Cardiac muscle cell (in vitro differentiated cells and primary cell): ENCODE measurements at regions not wholly inside any gene's neighbourhood (a gene's known extent, or its start where the extent isn't known, plus 50 kb on each side); places are given as distances from the start of the nearest gene placed in this dataset.
A peak's percentile ranks its signal among the peaks of the same experiment; 100 is the strongest.

Experiments used
- DNase-seq, 2 donors: peaks; one replicate each; pipeline versions ENCODE4 v3.0.0 to v3.0.0-alpha.2; 2010 to 2017; ENCODE audit warnings: low read depth in 1 of 2, low spot score in 1 of 2
- H3K27ac ChIP-seq: fragments of 200-600 bp; sonication (generic); 2 replicates; pipeline ENCODE4 v1.5.1; 2016
- H3K27me3 ChIP-seq: fragments of 200-600 bp; sonication (generic); 2 replicates; pipeline ENCODE4 v1.6.0; 2016; ENCODE audit warnings: control low read depth
- H3K36me3 ChIP-seq: fragments of 200-600 bp; sonication (generic); 2 replicates; pipeline ENCODE4 v1.5.1; 2016; ENCODE audit warnings: control low read depth
- H3K4me1 ChIP-seq: fragments of 200-600 bp; sonication (generic); 2 replicates; pipeline ENCODE4 v1.8.1; 2017; ENCODE audit warnings: low read depth, mild to moderate bottlenecking, mixed run types
- H3K4me3 ChIP-seq: fragments of 200-600 bp; sonication (generic); 2 replicates; pipeline ENCODE4 v1.5.1; 2016; ENCODE audit warnings: mild to moderate bottlenecking
- H3K9me3 ChIP-seq: fragments of 200-600 bp; sonication (generic); 2 replicates; pipeline ENCODE4 v1.5.1; 2017; ENCODE audit warnings: low read depth, mild to moderate bottlenecking, control low read depth
- TF ChIP-seq, protein P1 (sequence below): IDR thresholded peaks from 2 replicates; pipeline ENCODE4 v1.5.1; 2012; ENCODE audit warnings: low read depth, mild to moderate bottlenecking, low read length

DNA sequence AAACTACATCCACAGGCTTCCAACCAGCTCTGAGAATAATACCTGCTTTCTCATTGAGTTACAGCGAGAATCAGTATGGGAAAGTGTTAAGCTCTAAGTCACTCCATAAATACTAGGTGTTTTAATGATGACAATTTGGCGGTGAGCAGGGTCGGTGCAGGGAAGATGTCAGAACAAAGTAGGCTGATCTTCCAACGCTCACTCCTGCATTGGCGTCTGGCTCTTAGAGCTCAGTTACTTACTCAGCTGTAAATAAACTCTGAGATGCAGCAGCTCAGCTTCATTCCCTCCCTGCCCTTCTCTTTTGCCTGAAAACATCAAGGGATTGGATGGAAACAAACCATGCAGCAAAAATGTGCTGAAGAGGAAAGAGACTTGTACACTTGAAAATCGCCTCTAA, 102.5 kb upstream of the SPACA1 start:
- Histone ChIP-seq H3K27ac (no peak overlapping the region), H3K27me3 (no peaks in the 10 kb centered on the region), H3K9me3 (no peaks in the 10 kb centered on the region), H3K4me3 (no peak overlapping the region), H3K4me1 (peaks cover 8% of the 10 kb centered on the region), H3K36me3 (no peaks in the 10 kb centered on the region)
- DNase-seq = peak in 1 of 2 donors; percentile 11
- TF ChIP-seq, protein P1, sequence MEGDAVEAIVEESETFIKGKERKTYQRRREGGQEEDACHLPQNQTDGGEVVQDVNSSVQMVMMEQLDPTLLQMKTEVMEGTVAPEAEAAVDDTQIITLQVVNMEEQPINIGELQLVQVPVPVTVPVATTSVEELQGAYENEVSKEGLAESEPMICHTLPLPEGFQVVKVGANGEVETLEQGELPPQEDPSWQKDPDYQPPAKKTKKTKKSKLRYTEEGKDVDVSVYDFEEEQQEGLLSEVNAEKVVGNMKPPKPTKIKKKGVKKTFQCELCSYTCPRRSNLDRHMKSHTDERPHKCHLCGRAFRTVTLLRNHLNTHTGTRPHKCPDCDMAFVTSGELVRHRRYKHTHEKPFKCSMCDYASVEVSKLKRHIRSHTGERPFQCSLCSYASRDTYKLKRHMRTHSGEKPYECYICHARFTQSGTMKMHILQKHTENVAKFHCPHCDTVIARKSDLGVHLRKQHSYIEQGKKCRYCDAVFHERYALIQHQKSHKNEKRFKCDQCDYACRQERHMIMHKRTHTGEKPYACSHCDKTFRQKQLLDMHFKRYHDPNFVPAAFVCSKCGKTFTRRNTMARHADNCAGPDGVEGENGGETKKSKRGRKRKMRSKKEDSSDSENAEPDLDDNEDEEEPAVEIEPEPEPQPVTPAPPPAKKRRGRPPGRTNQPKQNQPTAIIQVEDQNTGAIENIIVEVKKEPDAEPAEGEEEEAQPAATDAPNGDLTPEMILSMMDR = no peak

GRCh38 chr6:87944541-87944954, 103.1 kb upstream of the SPACA1 start:
- Histone ChIP-seq H3K27ac (no peak overlapping the region), H3K4me3 (no peak overlapping the region), H3K27me3 (no peaks in the 10 kb centered on the region), H3K36me3 (no peaks in the 10 kb centered on the region), H3K9me3 (no peaks in the 10 kb centered on the region), H3K4me1 (peaks cover 8% of the 10 kb centered on the region)
- TF ChIP-seq, protein P1 = no peak
- peak; percentile 38 to 69 for DNase-seq

GRCh38 chr6:87943191-87943590, 104.5 kb upstream of the SPACA1 start:
- H3K4me1 ChIP-seq = peaks cover 8% of the 10 kb centered on the region
- no peak overlapping the region for H3K27ac ChIP-seq
- no peak overlapping the region for H3K4me3 ChIP-seq
- TF ChIP-seq, protein P1 = no peak
- no peaks in the 10 kb centered on the region for H3K9me3 ChIP-seq
- H3K36me3 ChIP-seq = no peaks in the 10 kb centered on the region
- no peak for DNase-seq
- H3K27me3 ChIP-seq = no peaks in the 10 kb centered on the region

DNA sequence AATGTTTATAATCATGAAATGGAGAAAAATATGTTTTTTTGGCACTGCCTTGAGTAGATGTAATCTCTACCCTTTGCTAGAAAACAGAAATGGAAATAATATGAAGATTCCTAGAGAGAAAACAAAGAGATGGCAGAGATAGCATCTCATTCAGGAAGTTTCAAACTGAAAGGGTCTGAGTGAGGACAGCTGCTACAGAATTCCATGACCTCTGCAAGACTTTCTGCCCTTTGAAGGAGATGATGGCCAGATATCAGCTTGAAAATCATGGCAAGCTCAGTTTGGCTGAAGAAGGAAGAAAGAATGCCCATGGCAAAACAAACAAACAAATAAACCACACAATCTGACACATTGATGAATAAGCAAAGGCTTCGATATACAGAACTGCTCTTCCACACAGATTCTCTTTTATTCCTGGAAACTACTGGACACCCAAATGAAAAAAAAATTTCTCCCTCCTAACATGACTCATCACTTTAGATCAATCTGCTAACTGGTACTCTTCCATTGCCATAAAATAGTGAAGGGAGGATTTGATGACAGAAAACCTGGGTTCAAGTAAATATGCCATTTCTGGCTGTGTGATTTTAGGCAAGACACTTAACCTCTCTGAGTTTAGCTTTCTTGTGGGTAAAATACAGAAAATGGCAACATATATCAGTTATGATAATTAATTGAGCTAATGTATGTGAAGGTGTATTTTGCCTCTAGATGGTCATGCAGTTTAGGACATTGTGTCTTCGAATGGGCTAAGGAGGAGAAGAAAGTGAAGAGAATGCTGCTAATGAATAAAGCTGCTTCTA, 105.9 kb upstream of the SPACA1 start:
- no peaks in the 10 kb centered on the region for H3K36me3 ChIP-seq
- H3K27me3 ChIP-seq = no peaks in the 10 kb centered on the region
- TF ChIP-seq, protein P1 = no peak
- H3K9me3 ChIP-seq = no peaks in the 10 kb centered on the region
- no peak for DNase-seq
- no peak overlapping the region for H3K27ac ChIP-seq
- no peak overlapping the region for H3K4me3 ChIP-seq
- peaks cover 8% of the 10 kb centered on the region for H3K4me1 ChIP-seq

DNA sequence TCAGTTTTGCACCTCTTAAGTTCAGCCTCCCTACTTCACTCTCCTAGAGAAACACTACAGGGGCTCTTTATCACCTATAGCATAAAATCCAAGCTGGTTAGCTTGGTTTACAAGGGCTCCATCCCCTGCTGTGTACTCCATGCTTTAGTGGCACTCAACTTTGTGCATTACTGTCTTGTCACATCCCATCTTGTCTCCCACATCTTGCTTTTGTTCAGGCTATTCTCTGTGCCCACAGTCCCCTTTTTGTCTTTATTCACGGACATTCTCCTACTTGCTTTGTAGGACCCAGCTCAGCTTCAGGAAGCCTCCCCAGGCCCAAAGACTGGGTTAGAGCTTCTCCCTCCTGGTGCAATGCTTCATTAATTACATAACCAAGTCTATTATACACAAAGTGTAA, 107.9 kb upstream of the SPACA1 start:
- no peaks in the 10 kb centered on the region for H3K36me3 ChIP-seq
- no peak for DNase-seq
- TF ChIP-seq, protein P1 = no peak
- H3K27ac ChIP-seq = no peak overlapping the region
- no peaks in the 10 kb centered on the region for H3K9me3 ChIP-seq
- no peaks in the 10 kb centered on the region for H3K27me3 ChIP-seq
- no peak overlapping the region for H3K4me3 ChIP-seq
- peaks cover under 1% of the 10 kb centered on the region for H3K4me1 ChIP-seq
